ENCODE measurements at regions not wholly inside any gene's neighbourhood (a gene's known extent, or its start where the extent isn't known, plus 50 kb on each side); places are given as distances from the start of the nearest gene placed in this dataset.

DNA sequence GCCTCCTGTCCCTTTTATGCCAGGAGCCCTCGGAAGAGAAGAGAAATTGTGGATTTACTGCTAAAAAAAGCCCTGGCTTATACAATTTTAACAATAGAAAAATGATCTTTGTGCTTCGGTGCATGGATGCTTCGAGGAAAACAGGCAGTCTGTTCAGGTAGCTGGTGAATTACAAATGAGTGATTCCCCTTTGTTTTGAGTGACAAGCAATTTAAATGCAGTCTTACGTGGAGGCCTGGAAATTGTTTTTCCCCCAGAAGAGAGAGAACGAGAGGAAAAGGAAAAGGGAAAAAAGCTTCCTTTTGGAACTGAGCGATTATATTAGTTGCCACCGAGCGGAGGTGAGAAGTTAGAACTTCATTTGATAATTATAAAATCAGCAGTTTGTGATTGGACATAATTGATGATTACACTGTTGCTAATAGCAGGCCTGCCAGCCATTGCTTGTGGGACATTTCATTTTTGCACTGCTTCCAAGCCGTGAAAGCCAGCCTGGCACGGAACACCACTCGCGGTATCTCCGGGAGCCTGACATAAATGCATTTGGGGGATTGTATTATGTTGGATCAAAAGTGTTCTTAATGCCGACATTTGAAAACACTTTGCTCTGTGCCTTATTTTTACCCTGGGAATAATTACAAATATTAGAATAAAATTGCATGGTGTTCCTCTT is 117.7 kb downstream of the PHETA1 start:
- H3K27ac Mint-ChIP-seq = no peak overlapping the region
- no peaks in the 10 kb centered on the region for H3K36me3 Mint-ChIP-seq (ENCODE audit: low read depth)
- no peak for DNase-seq (ENCODE audit: low spot score)

More for the DNA sequence above, 117.7 kb downstream of the PHETA1 start:
- no peak for ATAC-seq
- Histone ChIP-seq H3F3A (replicated peaks; ENCODE audit: low read depth) (no peaks in the 10 kb centered on the region), H4K20me1 (replicated peaks; ENCODE audit: insufficient read depth) (peaks cover 2% of the 10 kb centered on the region; the same call in 1 of the 2 replicates), H3K27me3 (ENCODE audit: insufficient read depth) (no peaks in the 10 kb centered on the region), H3K27ac (ENCODE audit: low read depth) (no peak overlapping the region), H3K4me3 (no peak overlapping the region), H2AFZ (no peak overlapping the region), H3K4me1 (ENCODE audit: insufficient read depth) (no peaks in the 10 kb centered on the region; the same call in 1 of the 2 replicates), H3K36me3 (ENCODE audit: insufficient read depth) (no peaks in the 10 kb centered on the region), H3K9me2 (ENCODE audit: insufficient read depth) (no peaks in the 10 kb centered on the region), H3K79me2 (replicated peaks; ENCODE audit: insufficient read depth) (no peaks in the 10 kb centered on the region), H3K4me2 (no peak overlapping the region)
- Mint-ChIP-seq H3K27me3 (ENCODE audit: insufficient read depth, low read depth, poor library complexity) (no peaks in the 10 kb centered on the region), H3K4me1 (peaks cover 10% of the 10 kb centered on the region; the same call in 2 of the 3 replicates), H3K9me3 (no peaks in the 10 kb centered on the region), H3K4me3 (no peak overlapping the region)
- no peak for TF ChIP-seq NANOG (IDR thresholded peaks at IDR 0.05; ENCODE audit: borderline replicate concordance)
- no peak for TF ChIP-seq ETS1 (IDR thresholded peaks at IDR 0.05)
- TF ChIP-seq EZH2phosphoT487 (IDR thresholded peaks at IDR 0.05; ENCODE audit: unreplicated experiment) = no peak
- TF ChIP-seq ZNF462 (CRISPR knock-in tag; IDR thresholded peaks at IDR 0.05) = no peak
- TF ChIP-seq ZNF331 (CRISPR knock-in tag; IDR thresholded peaks at IDR 0.05; ENCODE audit: low read depth) = no peak
- TF ChIP-seq JUNB (IDR thresholded peaks at IDR 0.05; ENCODE audit: unreplicated experiment) = no peak
- TF ChIP-seq EZH2 (IDR thresholded peaks at IDR 0.05; ENCODE audit: low read depth, unreplicated experiment) = no peak
- no peak for TF ChIP-seq POLR2AphosphoS5 (IDR thresholded peaks at IDR 0.05; ENCODE audit: low read depth)
- no peak for TF ChIP-seq CREB1 (CRISPR knock-in tag; IDR thresholded peaks at IDR 0.05; ENCODE audit: low read depth)
- no peak for TF ChIP-seq CTCF (conservative IDR thresholded peaks at IDR 0.05; ENCODE audit: low read depth in 2 of 2)
- TF ChIP-seq ZNF114 (CRISPR knock-in tag; IDR thresholded peaks at IDR 0.05) = no peak
- TF ChIP-seq, protein P1, sequence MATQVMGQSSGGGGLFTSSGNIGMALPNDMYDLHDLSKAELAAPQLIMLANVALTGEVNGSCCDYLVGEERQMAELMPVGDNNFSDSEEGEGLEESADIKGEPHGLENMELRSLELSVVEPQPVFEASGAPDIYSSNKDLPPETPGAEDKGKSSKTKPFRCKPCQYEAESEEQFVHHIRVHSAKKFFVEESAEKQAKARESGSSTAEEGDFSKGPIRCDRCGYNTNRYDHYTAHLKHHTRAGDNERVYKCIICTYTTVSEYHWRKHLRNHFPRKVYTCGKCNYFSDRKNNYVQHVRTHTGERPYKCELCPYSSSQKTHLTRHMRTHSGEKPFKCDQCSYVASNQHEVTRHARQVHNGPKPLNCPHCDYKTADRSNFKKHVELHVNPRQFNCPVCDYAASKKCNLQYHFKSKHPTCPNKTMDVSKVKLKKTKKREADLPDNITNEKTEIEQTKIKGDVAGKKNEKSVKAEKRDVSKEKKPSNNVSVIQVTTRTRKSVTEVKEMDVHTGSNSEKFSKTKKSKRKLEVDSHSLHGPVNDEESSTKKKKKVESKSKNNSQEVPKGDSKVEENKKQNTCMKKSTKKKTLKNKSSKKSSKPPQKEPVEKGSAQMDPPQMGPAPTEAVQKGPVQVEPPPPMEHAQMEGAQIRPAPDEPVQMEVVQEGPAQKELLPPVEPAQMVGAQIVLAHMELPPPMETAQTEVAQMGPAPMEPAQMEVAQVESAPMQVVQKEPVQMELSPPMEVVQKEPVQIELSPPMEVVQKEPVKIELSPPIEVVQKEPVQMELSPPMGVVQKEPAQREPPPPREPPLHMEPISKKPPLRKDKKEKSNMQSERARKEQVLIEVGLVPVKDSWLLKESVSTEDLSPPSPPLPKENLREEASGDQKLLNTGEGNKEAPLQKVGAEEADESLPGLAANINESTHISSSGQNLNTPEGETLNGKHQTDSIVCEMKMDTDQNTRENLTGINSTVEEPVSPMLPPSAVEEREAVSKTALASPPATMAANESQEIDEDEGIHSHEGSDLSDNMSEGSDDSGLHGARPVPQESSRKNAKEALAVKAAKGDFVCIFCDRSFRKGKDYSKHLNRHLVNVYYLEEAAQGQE (IDR thresholded peaks at IDR 0.05; ENCODE audit: unreplicated experiment) = no peak
- no peak for TF ChIP-seq STAT1 (IDR thresholded peaks at IDR 0.05; ENCODE audit: unreplicated experiment)
